Colon (tissue), 2 donors: ENCODE measurements at regions not wholly inside any gene's neighbourhood (a gene's known extent, or its start where the extent isn't known, plus 50 kb on each side); places are given as distances from the start of the nearest gene placed in this dataset.
A peak's percentile ranks its signal among the peaks of the same experiment; 100 is the strongest.
"Not testable (repeated sequence)": the region's sequence is repeated elsewhere in the genome, so short reads cannot be mapped to it uniquely, and the experiment has no call there.

Experiments
- FAIRE-seq: peaks from 2 replicates; lab custom pipeline; 2012; peaks lifted over from hg19 to GRCh38; lab: Jason Lieb, UNC
- donor health status: control.
- donor health status: control.

GRCh38 chr5:28287021-28287420 lies 1248.6 kb upstream of the CDH9 start:
- not testable (repeated sequence) for FAIRE-seq

GRCh38 chr5:28286566-28286965 lies 1248.2 kb upstream of the CDH9 start:
- no peak for FAIRE-seq

- FAIRE-seq, result no peak
Observed at GRCh38 chr5:28284788-28285187, 1246.4 kb upstream of the CDH9 start.

- no peak for FAIRE-seq
Observed at GRCh38 chr5:28281351-28281750, 1243.0 kb upstream of the CDH9 start.

GRCh38 chr5:28275931-28276330 lies 1237.5 kb upstream of the CDH9 start:
- FAIRE-seq, result no peak

- no peak for FAIRE-seq
Observed at GRCh38 chr5:28269978-28270377, 1231.6 kb upstream of the CDH9 start.

GRCh38 chr5:28265877-28266276 lies 1227.5 kb upstream of the CDH9 start:
- FAIRE-seq, result no peak

- no peak for FAIRE-seq
Observed at GRCh38 chr5:28254846-28255245, 1216.5 kb upstream of the CDH9 start.

- FAIRE-seq, result no peak
Observed at GRCh38 chr5:28253431-28253830, 1215.0 kb upstream of the CDH9 start.

GRCh38 chr5:28249771-28250415 lies 1211.5 kb upstream of the CDH9 start:
- FAIRE-seq, result no peak

GRCh38 chr5:28234356-28234968 lies 1196.1 kb upstream of the CDH9 start:
- no peak for FAIRE-seq

GRCh38 chr5:28226407-28226806 lies 1188.0 kb upstream of the CDH9 start:
- no peak for FAIRE-seq

GRCh38 chr5:28219539-28219938 lies 1181.2 kb upstream of the CDH9 start:
- no peak for FAIRE-seq

- no peak for FAIRE-seq
Observed at GRCh38 chr5:28217695-28218094, 1179.3 kb upstream of the CDH9 start.

- FAIRE-seq, result no peak
Observed at GRCh38 chr5:28216939-28217360, 1178.6 kb upstream of the CDH9 start.

GRCh38 chr5:28215091-28215490 lies 1176.7 kb upstream of the CDH9 start:
- no peak for FAIRE-seq

GRCh38 chr5:28214292-28214691 lies 1175.9 kb upstream of the CDH9 start:
- FAIRE-seq, result no peak

GRCh38 chr5:28208356-28208755 lies 1170.0 kb upstream of the CDH9 start:
- FAIRE-seq, result no peak

- FAIRE-seq, result no peak
Observed at GRCh38 chr5:28190011-28190410, 1151.6 kb upstream of the CDH9 start.

GRCh38 chr5:28174691-28175090 lies 1136.3 kb upstream of the CDH9 start:
- FAIRE-seq, result no peak

GRCh38 chr5:28165096-28165495 lies 1126.7 kb upstream of the CDH9 start:
- no peak for FAIRE-seq

- FAIRE-seq, result no peak
Observed at GRCh38 chr5:28164568-28164967, 1126.2 kb upstream of the CDH9 start.

- FAIRE-seq, result no peak
Observed at GRCh38 chr5:28156981-28157380, 1118.6 kb upstream of the CDH9 start.

- peak; percentile 38 for FAIRE-seq
Observed at GRCh38 chr5:28143519-28143918, 1105.1 kb upstream of the CDH9 start.
